Epidermal melanocyte (primary cell): ENCODE measurements at regions not wholly inside any gene's neighbourhood (a gene's known extent, or its start where the extent isn't known, plus 50 kb on each side); places are given as distances from the start of the nearest gene placed in this dataset.
"Not testable (repeated sequence)": the region's sequence is repeated elsewhere in the genome, so short reads cannot be mapped to it uniquely, and the experiment has no call there.

Experiments
- DNase-seq: peaks from one replicate; pipeline ENCODE4 v3.0.0; 2011; ENCODE audit warnings: low spot score; ENCODE audit not compliant: insufficient read length

DNA sequence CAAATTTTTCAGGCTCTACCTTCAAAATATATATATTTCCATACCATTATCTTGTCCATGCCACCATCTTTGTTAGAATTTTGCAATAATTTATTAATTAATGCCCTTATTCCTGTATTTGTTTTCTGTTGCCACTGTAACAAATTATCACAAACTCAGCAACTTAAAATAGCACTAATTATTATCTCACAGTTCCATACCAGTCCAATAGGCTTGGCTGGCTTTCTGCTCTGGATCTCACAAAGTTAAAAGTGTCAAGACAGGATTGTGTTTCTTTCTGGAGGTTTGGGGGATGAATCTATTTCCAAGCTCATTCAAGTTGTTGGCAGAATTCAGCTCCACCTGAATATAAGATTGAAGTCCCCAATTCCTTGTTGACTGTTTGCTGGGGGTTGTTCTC lies 58.6 kb upstream of the SLC38A4 start:
- DNase-seq: no peak

DNA sequence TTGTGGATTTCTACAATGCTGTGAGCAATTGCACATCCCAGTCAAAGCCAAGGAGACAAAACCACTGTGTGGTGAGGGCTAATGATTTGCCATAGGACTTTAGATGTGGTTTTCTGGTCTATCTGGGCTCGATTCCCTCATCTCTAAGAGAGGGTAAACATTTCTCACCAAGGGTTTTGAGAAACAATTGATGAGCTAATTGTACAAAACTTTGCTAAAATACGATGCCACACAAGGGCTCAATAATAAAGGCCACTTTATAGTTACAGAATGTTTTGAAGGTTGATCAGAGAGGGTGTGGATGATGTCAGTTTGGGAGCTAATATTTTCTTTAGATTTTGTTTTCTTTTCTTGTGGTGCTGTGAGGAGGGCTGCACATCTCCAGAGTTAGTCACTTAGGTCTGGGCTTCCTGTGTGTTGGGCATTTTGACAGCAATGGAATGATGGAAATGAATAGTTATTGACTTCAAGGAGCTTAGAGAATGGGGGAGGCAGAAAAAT lies 60.8 kb upstream of the SLC38A4 start:
- DNase-seq: no peak

DNA sequence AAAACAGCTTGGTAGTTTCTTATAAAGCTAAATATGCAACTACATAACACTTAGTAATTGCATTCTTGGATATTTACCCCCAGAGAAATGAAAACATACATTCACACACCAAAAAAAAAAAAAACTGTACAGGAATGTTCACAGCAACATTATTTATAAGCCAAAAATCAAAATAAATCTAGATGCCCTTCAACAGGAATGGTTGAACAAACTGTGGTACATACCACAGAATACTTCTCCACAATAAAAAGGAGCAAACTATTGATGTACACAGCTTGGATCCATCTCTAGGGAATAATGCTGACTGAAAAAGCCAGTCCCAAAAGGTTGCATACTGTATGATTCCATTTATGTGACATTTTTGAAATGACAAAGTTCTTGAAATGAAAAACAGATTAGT lies 62.1 kb upstream of the SLC38A4 start:
- no peak for DNase-seq

DNA sequence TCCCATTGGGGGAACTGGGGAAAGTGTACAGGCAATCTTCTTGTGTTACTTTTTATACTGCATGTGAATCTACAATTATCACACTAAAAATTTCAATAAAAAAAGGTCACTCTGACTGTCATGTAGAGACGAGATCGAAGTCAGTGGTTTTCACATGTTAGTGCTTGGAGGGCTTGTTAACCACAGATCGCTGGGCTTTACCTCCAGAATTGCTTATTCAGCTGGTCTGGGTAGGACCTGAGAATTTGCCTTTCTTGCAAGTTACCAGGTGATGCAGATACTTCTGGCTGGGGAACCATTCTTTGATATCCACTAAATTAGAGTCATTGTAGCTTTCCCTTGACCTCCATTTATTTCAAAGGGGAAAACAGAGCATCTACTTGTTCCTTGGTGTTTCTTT lies 62.8 kb upstream of the SLC38A4 start:
- no peak for DNase-seq

DNA sequence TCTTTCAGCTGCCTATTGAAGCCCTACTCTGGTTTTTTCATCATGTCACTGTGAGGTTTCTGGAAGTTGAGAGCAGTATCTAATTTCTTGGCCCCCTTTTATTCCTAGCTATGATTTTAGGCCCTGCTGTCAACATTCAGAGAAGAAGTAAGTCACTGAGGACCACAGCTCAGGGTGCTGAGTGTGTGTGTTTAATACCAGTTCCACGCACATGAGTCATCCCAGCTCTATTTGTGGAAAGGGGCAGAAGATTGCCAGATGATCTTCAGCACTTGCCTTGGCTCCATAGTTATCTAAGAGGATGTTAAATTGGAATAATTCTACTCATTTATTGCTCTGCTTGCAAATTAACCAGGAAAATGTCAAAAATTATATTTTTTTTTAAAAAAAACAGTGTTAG lies 65.5 kb upstream of the SLC38A4 start:
- no peak for DNase-seq

DNA sequence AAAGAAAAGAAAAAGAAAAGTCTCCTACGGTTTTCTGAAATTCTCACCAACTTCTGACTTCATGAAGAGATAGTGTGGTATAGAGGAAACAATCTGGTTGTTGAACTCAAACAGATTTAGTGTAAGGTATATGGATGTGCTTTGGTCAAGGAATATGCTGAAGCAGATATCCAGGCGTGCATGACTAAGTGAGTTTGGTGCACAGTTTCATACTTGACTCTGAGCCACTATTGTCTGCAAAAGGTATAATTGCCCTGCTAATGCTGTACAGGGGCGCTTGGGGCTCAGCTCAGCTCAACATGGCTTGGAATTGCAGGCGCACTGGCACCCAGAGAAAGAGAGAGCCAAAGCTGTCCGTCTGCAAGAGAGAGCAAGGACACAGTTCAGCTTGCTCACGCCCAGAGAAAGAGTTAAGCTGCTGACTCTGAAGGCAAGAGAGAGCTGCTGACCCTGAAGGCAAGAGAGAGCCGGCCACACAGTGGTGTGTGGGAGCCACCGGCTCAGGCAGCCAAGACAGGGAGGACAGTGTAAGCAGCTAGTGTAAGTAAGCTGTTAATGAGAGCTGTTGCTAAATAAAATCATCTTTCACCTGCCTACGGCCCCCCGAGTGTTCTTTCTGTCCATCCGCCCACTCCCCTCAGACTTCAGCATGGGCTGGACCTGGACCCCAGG lies 66.4 kb upstream of the SLC38A4 start:
- no peak for DNase-seq

DNA sequence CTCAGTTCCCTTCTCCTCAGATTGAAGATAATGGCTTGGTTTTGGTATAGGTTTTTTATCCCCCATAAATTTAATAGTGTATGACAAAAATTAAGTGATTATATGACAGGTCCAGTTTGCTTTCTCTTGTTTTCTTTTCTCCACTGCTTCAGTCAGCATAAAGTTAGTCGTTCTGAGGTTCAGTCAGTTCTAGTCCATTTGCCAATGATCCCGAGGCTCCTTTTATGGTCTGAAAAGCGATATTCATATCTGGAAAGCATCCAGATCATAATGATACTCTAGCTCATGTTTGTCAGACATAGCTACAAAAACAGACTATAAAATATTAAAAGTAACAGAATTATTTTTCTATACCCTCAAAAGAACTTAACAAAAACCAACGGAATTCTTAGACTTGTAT lies 67.1 kb upstream of the SLC38A4 start:
- DNase-seq: no peak

DNA sequence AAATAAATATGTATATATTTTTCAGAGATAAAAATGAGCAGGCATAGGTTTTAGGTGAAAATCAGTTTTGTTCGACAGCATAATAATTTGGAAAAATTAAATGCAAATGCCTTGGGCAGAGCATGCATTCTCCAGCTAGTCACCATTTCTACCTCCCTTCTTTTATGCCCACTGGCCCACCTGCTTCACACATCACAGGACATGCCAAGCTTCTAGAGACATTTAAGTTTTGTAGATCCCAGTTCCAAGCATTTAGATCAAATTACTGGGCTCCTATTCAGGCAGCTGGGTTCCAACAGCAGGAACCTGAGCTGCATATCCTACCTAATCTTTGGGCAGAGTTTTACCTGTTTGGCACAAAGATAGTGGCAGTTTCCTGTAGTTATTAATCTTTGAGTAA lies 67.6 kb upstream of the SLC38A4 start:
- DNase-seq: no peak

DNA sequence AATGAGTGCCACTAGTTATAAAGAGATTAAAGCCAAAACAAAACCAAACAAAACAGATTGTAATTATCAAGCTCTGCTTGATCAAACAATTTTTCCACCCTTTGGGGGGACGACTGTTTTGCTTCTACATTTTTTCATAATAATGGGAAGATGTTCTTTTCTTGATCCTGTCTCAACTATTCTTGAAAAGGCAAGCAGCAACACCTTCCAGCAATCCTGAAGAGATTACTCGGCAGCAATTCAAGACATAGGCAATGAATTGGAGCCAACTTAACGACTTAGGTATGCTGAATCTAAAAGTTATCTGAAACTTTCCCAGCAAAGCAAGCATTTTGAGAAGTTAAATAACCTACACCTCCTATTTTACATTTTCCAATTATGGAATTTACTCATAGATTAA lies 69.9 kb upstream of the SLC38A4 start:
- DNase-seq: no peak

DNA sequence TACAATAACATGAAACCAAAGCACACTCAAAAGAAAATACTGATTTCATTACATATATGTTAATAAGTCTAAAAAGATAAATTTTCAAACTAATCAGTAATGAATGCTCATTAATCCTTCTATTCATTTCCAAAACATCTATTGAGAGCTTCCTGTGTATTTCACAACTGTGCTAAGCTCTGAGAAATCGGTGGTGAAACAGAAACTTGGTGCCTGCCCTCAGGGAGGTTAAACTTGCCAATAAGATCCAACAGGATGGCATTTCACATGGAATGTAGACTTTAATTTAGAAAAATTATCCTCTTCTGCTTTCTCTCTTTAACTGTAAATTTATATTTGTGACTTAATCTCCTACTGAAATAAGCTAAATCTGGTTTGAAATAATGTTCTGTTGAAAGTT lies 70.9 kb upstream of the SLC38A4 start:
- DNase-seq: no peak

DNA sequence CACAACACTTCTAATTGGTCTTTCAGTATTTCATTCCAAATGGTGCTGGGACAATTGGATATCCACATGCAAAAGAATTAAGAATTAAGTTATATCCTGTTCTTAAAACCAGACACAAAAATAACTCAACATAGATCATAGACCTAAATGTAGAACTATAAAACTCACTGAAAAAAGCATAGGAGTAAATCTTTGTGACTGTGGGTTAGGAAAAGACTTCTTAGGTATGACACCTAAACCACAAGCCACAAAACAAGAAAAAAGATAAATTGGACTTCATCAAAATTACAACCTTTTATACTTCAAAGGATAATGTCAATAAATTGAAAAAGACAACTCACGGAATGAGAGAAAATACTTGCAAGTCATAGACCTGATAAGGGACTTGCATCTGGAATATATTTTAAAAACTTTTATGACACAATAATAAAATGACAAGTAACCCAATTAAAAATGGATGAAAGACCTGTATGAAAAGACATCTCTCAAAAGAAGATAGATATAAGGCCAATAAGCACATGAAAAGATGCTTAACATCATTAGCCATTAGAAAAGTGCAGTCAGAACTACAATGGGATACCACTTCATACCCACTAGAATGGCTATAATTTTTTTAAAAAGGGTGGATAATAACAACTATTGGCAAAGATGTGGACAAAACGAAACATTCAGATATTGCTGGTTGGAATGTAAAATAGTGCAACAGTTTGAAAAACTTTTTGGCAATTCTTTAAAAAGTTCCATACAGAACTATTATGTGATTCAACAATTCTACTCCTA lies 72.5 kb upstream of the SLC38A4 start:
- no peak for DNase-seq

DNA sequence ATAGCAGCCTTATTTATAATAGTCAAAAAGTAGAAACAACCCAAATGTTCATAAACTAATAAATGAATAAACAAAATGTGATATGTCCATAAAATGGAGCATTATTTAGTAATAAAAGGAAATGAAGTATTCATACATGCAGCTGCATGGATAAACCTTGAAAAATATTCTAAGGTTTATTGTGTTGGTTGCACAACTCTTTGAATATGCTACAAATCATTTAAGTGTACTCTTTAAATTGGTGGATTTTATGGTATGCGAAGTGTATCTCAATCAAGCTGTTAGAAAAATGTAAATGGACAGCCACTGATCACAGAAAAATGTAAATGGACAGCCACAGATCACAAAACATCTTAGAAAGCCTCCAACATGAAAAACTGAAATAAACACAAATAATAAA lies 73.2 kb upstream of the SLC38A4 start:
- no peak for DNase-seq

DNA sequence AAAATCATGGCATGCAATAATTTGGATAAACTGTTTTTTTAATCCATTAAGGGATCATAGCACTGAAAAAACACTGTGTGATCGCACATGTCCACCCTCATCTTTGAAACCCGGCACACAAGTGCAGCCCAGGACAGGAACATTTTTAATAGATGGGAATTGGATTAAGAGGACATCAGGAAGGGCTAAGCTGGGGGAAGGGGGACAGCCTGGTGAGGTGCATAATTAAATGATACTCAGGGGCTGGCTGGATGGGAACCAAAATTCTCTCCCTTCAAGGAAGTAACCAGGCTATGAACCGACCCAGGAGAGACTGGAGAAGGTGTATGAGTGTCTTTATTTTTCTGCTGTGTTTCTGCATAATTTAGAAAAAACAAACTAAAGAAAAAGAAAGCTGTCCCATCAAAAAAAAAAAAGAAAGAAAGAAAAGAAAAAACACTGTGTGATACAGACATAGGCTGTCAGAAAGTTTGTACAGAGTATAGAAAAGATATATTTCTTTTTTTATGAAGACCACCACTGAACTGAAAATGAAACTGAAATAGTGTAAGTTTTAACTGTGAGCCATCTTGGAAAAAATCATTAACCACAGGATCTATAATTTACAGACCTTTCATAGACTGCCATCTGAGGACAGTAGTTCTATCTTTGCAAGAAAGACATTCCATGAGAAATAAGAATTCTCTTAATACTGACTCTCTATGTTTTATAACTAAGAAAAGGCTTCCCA lies 75.1 kb upstream of the SLC38A4 start:
- DNase-seq: no peak

DNA sequence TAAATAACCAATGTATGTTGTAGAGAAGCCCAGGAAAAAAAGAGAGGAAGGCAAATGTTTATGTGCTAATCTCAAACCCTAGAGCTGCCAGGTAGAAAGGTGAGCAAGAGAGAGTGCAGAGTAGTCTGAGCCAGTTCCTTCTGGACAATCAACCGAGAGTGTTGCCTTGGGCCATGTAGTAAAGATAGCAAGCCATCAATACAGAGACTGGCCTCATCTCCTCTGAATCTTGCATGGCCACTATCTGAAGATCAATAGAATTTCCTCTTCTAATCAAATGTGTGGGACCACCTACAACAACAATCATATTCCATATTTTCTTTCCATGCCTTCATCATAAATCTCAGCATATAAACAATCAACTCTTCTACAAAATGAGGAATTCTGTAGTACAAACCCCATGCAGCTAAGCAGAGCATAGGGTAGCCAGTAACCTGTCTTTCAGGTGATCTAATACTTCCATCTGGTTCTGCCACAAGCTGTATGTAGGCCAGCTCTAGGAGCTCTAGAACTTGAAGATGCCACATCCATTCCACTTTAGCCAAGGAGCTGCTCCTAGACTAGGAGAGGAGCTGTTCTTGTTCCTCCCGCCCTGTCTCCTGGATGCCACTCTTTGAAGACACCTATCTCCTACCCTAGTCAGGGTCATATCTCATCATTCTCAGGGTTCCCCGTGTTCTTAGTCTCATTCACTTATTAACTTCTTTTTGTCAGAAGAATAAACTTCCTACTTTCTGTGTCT lies 75.8 kb upstream of the SLC38A4 start:
- DNase-seq: no peak

DNA sequence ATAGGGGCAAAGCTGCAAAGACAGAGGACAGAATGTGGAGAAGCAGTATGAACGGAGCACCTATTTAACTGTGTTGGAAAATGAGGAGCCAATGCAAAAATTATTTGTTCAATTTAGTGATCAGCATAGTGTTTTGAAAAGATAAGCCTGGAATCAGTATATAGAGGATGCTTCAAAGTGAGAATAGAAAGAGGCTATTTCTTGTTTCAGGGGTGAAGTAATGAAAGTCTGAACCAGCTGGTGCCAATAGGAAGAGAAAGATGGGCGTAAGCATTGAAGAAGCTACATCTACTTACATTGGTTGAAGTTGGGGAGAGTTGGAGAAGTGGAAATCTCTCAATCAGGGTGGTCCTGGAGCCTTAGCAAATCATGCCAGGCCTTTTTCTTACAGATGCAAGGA lies 77.3 kb upstream of the SLC38A4 start:
- no peak for DNase-seq

DNA sequence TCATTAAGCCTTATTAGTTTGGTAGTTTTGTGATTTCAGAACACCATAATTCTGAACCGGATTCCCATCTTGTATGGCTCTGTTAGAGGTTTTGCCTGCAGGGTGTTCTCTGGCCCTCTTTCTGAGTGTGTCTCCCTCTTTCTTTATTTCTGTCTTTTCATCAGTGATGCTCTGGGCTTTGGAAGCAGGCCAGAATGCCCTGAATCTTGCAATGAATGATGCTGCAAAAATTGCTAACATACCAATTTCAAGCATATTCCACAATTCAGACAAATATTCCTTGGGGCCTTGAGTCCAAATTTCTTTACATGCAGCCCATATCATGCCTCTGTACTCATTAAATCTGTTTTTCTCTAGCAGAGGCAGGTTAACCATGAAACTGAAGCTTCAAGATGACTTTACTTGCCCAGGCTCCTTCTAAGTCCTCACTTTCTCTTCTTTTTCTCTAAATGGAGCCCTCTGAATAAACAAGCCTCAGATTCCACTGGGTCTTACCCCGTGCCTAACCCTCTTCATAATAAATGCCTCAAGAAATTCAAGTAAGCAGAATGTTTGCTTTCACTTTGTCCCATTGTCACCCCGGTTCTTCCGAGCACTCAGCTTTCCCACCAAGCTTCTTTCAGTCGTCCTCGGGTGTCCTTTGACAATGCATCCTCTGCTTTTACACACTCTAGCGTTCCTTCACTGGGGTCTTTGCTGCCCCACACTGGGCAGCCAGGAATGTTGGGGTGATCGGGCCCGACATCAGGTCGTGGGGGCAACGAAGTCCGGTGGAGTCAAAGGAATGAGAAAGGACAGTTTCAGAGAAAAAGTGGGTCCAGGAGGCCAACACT lies 78.8 kb upstream of the SLC38A4 start:
- DNase-seq: no peak

DNA sequence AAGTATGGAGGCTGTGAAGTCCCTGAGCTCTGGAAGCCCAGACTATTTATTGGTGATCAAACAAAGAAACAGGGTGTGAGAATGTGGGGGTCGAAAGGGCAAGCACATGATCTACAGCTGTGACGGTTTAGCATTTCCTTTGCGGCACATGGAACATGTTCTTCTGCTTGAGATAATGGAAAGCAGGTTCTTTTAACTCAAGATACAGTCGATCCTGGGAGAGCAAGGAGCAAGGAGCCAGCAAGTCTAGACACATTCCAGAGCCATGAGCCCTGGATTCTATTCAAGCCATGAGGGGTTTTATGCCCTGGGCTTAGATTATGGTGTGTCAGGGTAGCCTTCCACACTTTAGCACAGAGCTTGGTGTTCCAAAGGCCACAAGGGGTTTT lies 79.4 kb upstream of the SLC38A4 start:
- DNase-seq: not testable (repeated sequence)

DNA sequence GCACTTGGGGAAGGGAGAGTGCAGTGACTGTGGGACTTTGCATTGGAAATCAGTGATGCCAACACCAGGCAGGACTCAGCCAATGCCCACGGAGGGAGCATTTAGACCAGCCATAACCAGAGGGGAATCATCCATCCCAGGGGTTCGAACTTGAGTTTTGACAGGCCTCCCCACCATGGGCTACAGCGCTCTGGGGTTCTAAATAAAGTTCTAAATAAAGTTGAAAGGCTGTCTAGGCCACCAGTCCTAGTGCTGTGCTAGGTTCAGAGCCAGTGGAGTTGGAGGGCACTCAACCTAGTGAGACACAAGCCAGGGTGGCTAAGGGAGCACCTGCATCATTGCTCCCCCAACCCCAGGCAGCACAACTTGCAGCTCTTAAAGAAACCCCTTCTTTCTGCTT lies 82.0 kb upstream of the SLC38A4 start:
- DNase-seq: no peak

DNA sequence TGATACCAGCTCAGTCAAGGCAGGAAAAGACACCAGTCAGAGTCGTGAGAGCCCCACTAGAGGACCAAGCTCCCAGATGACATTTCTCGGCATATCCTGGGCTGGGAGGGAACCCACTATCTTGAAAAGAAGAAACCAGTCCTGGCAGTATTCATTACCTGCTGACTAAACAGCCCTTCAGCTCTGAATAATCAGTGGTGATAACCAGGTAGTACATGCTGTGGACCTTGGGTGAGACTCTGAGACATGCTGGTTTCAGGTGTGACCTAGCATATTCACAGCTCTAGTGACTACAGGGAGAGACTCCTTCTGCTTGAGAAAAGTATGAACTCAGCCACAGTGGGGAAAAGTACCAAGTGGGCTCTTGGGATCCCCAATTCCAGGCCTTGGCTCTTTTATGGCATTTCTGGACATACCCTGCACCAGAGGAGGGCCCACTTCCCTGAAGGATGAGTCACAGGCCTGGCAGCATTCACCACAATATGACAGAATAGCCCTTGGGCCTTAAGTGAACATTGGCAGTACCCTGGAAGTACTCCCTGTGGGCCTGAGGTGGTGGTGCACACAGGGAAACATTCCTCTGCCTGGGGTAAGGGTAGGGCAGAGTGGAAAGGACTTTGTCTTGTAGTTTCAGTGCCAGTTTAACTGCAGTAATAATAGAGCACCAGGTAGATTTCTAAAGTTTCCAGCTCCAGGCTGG lies 82.6 kb upstream of the SLC38A4 start:
- no peak for DNase-seq

DNA sequence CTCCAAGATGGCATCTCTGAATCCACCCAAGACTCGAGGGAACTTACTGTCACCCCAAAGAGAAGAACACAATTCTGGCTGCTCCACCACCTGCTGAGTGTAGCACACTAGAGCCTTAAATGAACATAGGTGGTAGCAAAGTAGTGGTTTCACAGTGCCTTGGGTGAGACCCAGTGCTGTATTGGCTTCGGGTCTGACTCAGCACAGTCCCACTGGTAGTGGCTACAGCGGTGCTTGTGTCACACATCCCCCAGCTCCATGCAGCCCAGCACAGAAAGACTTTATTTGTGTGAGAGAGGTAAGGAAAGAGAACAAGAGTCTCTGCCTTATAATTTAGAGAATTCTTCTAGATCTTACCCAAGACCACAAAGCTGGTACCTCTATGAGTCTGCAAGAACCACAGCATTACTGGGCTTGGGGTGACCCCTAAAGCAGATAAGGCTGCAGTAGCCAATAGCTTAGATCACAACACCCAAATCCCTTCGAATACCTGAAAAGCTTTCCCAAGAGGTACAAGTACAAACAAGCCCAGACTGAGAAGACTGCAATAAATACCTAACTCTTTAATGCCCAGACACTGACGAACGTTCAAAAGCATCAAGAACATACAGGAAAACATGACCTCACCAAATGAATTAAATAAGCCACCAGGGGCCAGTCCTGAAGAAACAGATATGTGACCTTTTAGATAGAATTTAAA lies 83.3 kb upstream of the SLC38A4 start:
- no peak for DNase-seq
